IMR-90 (cell line): ENCODE measurements at regions not wholly inside any gene's neighbourhood (a gene's known extent, or its start where the extent isn't known, plus 50 kb on each side); places are given as distances from the start of the nearest gene placed in this dataset.

ENCODE experiments used
- ATAC-seq: fragments of 200-7000 bp; cut with Tn5 transposase; 2 replicates; pipeline ENCODE4 v1.9.1; 2020; ENCODE audit warnings: low read depth, mild to moderate bottlenecking, moderate library complexity
- BruUV-seq: library from RNA; stranded (reverse); fragments of 400-500 nt; replicated peaks from 2 replicates; lab custom pipeline; 2021; lab: Mats Ljungman, UMichigan
- CTCF ChIA-PET: fragments of 300-600 bp; formaldehyde crosslinking; extraction: SDS; loops from one replicate; lab custom pipeline; 2021; ENCODE audit warnings: antibody characterized with exemption; lab: Yijun Ruan, JAX
- POLR2A ChIA-PET: fragments of 300-600 bp; sonication (Branson Sonifier 250); formaldehyde crosslinking; loops from one replicate; lab custom pipeline; 2022; ENCODE audit warnings: antibody characterized with exemption; ENCODE audit not compliant: unreplicated experiment; lab: Charles Lee
- DNase-seq: peaks from one replicate; pipeline ENCODE4 v3.0.0; 2013
- H2AFZ ChIP-seq: replicated peaks from 2 replicates; pipeline ENCODE3; 2013; ENCODE audit warnings: low read length, mild to moderate bottlenecking; ENCODE audit not compliant: poor library complexity
- H2AK5ac ChIP-seq: 2 replicates; pipeline ENCODE4 v1.6.1; 2013; ENCODE audit warnings: low read depth, low read length, inconsistent platforms
- H2AK9ac ChIP-seq: replicated peaks from 2 replicates; pipeline ENCODE3; 2013; ENCODE audit warnings: mild to moderate bottlenecking, low read depth, low read length, moderate library complexity; ENCODE audit not compliant: poor library complexity
- H2BK120ac ChIP-seq: 2 replicates; pipeline ENCODE4 v1.6.1; 2013; ENCODE audit warnings: low read depth, low read length, inconsistent platforms
- H2BK15ac ChIP-seq: 3 replicates; pipeline ENCODE4 v1.6.1; 2013; ENCODE audit warnings: low read depth, low read length, inconsistent platforms
- H2BK20ac ChIP-seq: 2 replicates; pipeline ENCODE4 v1.6.1; 2013; ENCODE audit warnings: low read depth, mild to moderate bottlenecking, inconsistent platforms, low read length, moderate library complexity
- H2BK5ac ChIP-seq: 2 replicates; pipeline ENCODE4 v1.6.1; 2013; ENCODE audit warnings: mild to moderate bottlenecking, low read depth, low read length, inconsistent platforms; ENCODE audit not compliant: poor library complexity, severe bottlenecking
- H3K14ac ChIP-seq: replicated peaks from 2 replicates; pipeline ENCODE4 v1.6.1; 2013; ENCODE audit warnings: low read depth, low read length, inconsistent platforms
- H3K18ac ChIP-seq: 2 replicates; pipeline ENCODE4 v1.6.1; 2013; ENCODE audit warnings: low read depth, low read length, control low read depth
- H3K23ac ChIP-seq: 2 replicates; pipeline ENCODE4 v1.6.1; 2013; ENCODE audit warnings: low read depth, low read length, inconsistent platforms
- H3K27ac ChIP-seq: 2 replicates; pipeline ENCODE4 v1.5.1; 2013; ENCODE audit warnings: mild to moderate bottlenecking, control low read depth, low read length; ENCODE audit not compliant: insufficient read depth
- H3K27me3 ChIP-seq: 2 replicates; pipeline ENCODE4 v1.6.1; 2013; ENCODE audit warnings: low read length; ENCODE audit not compliant: control insufficient read depth, insufficient read depth
- H3K36me3 ChIP-seq: 2 replicates; pipeline ENCODE4 v1.6.1; 2013; ENCODE audit warnings: low read length, mixed read lengths; ENCODE audit not compliant: control insufficient read depth, insufficient read depth
- H3K4ac ChIP-seq: 2 replicates; pipeline ENCODE4 v1.6.1; 2013; ENCODE audit warnings: low read depth, low read length, inconsistent platforms
- H3K4me1 ChIP-seq: 2 replicates; pipeline ENCODE4 v1.6.1; 2013; ENCODE audit warnings: low read length, mixed read lengths; ENCODE audit not compliant: control insufficient read depth, insufficient read depth
- H3K4me2 ChIP-seq: 2 replicates; pipeline ENCODE4 v1.6.1; 2013; ENCODE audit warnings: low read depth, mild to moderate bottlenecking, control low read depth, low read length, moderate library complexity
- H3K4me3 ChIP-seq: 2 replicates; pipeline ENCODE4 v1.5.1; 2013; ENCODE audit warnings: low read depth, mild to moderate bottlenecking, control low read depth, low read length, moderate library complexity; ENCODE audit not compliant: insufficient read depth
- H3K56ac ChIP-seq: 2 replicates; pipeline ENCODE4 v1.6.1; 2013; ENCODE audit warnings: low read length, inconsistent platforms; ENCODE audit not compliant: insufficient read depth; ENCODE audit errors: extremely low read depth
- H3K79me1 ChIP-seq, 2 experiments: 2 replicates each; pipeline ENCODE4 v1.6.1; 2013; ENCODE audit warnings: low read length in 2 of 2, inconsistent platforms in 1 of 2, low read depth in 1 of 2
- H3K9ac ChIP-seq: 2 replicates; pipeline ENCODE4 v1.6.1; 2013; ENCODE audit warnings: low read depth, low read length, control low read depth
- H3K9me1 ChIP-seq: 2 replicates; pipeline ENCODE4 v1.6.1; 2013; ENCODE audit warnings: low read length, inconsistent platforms; ENCODE audit not compliant: insufficient read depth
- H3K9me3 ChIP-seq: 2 replicates; pipeline ENCODE4 v1.6.1; 2013; ENCODE audit warnings: low read length; ENCODE audit not compliant: control insufficient read depth, insufficient read depth
- H4K20me1 ChIP-seq: 2 replicates; pipeline ENCODE4 v1.6.1; 2013; ENCODE audit warnings: low read length, inconsistent platforms; ENCODE audit not compliant: insufficient read depth
- H4K5ac ChIP-seq: 2 replicates; pipeline ENCODE4 v1.6.1; 2013; ENCODE audit warnings: mild to moderate bottlenecking, low read depth, low read length, control low read depth
- H4K8ac ChIP-seq, 2 experiments: 2 replicates each; pipeline ENCODE4 v1.6.1; 2013; ENCODE audit warnings: low read depth in 2 of 2, low read length in 2 of 2, control low read depth in 1 of 2, inconsistent platforms in 1 of 2
- H4K91ac ChIP-seq: 2 replicates; pipeline ENCODE4 v1.6.1; 2013; ENCODE audit warnings: low read depth, low read length, inconsistent platforms; ENCODE audit not compliant: insufficient read depth
- BHLHE40 ChIP-seq: fragments of 150-350 bp; IDR thresholded peaks from 2 replicates; pipeline ENCODE4 v1.6.1; 2016; ENCODE audit warnings: mild to moderate bottlenecking, low read depth, low read length
- MXI1 ChIP-seq: IDR thresholded peaks from 2 replicates; pipeline ENCODE4 v1.6.1; 2012; ENCODE audit warnings: low read depth, mild to moderate bottlenecking, low read length, moderate library complexity, borderline replicate concordance
- POLR2A ChIP-seq: IDR thresholded peaks from 2 replicates; pipeline ENCODE4 v1.6.1; 2012; ENCODE audit warnings: mild to moderate bottlenecking, low read depth, low read length
- RAD21 ChIP-seq: IDR thresholded peaks from 2 replicates; pipeline ENCODE4 v1.6.1; 2012; ENCODE audit warnings: low read length, improper control_type of control experiment
- RFX5 ChIP-seq: IDR thresholded peaks from 2 replicates; pipeline ENCODE4 v1.8.0; 2012; ENCODE audit warnings: low read depth, mild to moderate bottlenecking, low read length, moderate library complexity
- WGBS, 2 experiments: methylation state at CpG; one replicate each; pipeline versions ENCODE4 v1.1.5 to v1.1.7; 2013; ENCODE audit warnings: missing lambda C conversion rate in 2 of 2; ENCODE audit not compliant: insufficient read length in 1 of 2; ENCODE audit errors: extremely low coverage in 2 of 2; 5-methylcytosine and 5-hydroxymethylcytosine counted together
- dilution Hi-C: fragments of 300-500 bp; cut with HindIII; formaldehyde crosslinking; loops from one replicate; pipeline ENCODE4 v1.14.3; 2018; ENCODE audit warnings: low sequenced_read_pairs; ENCODE audit not compliant: unreplicated experiment
- in situ Hi-C: fragments of 300-500 bp; cut with MboI; formaldehyde crosslinking; loops from 3 replicates; pipeline ENCODE4 v1.14.3; 2019; ENCODE audit warnings: low sequenced_read_pairs, inconsistent platforms, mixed read lengths
- intact Hi-C: fragments of 100-400 bp; cut with micrococcal nuclease; formaldehyde crosslinking; loops from 2 replicates; pipeline ENCODE4 v1.10.0; 2022
- TF ChIP-seq, protein P1 (sequence below): fragments of 150-350 bp; IDR thresholded peaks from 2 replicates; pipeline ENCODE4 v1.6.1; 2016; ENCODE audit warnings: low read depth, mild to moderate bottlenecking, low read length, moderate library complexity, borderline replicate concordance
- TF ChIP-seq, protein P2 (sequence below): fragments of 150-350 bp; IDR thresholded peaks from 2 replicates; pipeline ENCODE4 v1.6.1; 2017; ENCODE audit warnings: mild to moderate bottlenecking, antibody characterized with exemption, low read length, low read depth

DNA sequence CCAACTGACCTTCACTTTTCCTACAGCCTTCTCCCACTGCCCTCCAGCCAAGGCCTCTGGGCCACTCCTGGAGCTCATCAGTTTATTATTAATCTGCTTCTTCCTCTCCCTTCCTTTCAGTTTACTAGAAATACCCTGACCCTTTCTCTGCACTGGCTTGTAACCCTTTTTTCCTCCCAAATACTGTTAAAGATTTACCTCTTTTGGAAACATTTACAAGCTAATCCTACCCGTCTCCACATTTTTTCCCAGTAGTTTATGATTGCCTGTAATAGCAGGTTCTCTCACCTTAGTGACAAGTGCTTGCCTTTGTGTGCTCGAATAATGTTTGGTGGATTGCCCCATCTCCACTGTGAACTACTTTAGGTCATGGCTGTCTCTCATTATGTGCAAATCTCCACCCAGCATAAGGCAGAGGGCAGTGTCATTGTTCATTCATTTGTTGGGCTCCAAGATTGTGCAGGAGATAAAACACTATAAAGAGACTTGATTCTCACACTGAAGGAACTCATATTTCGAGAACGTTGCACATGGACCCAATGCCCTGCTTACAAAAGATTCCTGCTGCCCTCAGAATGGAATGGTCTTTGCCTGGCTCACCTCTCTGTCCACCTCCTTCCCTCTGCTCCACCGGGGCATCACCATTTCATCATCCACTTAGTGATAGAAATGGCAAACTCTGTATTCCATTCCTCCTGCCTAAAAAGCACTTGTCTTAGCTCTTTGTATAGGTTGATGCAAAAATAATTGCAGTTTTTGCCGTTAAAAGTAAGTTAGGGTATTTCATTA, 491.1 kb downstream of the UTRN start:
- CTCF ChIA-PET, result no interaction called here
- Histone ChIP-seq H3K23ac (no peak overlapping the region; the same call in 1 of the 2 replicates), H3K9ac (no peak overlapping the region), H4K91ac (no peak overlapping the region), H3K27ac (no peak overlapping the region), H2AFZ (no peak overlapping the region), H2BK120ac (no peak overlapping the region), H3K79me1 (no peaks in the 10 kb centered on the region), H2BK20ac (no peak overlapping the region), H2BK15ac (no peak overlapping the region), H3K9me1 (peaks cover 3% of the 10 kb centered on the region; the same call in 1 of the 2 replicates), H2BK5ac (no peak overlapping the region), H3K27me3 (no peaks in the 10 kb centered on the region), H3K4me2 (no peak overlapping the region), H4K5ac (no peak overlapping the region), H3K4me1 (no peaks in the 10 kb centered on the region), H3K4ac (no peak overlapping the region), H4K8ac (no peak overlapping the region), H2AK9ac (no peak overlapping the region), H2AK5ac (no peak overlapping the region), H4K20me1 (no peaks in the 10 kb centered on the region), H3K4me3 (no peak overlapping the region), H3K36me3 (peaks cover 5% of the 10 kb centered on the region; the same call in 1 of the 2 replicates), H3K56ac (no peak overlapping the region), H3K14ac (no peak overlapping the region), H3K9me3 (no peaks in the 10 kb centered on the region), H3K18ac (no peak overlapping the region)
- intact Hi-C loops, result no loop called here
- TF ChIP-seq BHLHE40, result no peak
- no peak for TF ChIP-seq RFX5
- TF ChIP-seq, protein P1, sequence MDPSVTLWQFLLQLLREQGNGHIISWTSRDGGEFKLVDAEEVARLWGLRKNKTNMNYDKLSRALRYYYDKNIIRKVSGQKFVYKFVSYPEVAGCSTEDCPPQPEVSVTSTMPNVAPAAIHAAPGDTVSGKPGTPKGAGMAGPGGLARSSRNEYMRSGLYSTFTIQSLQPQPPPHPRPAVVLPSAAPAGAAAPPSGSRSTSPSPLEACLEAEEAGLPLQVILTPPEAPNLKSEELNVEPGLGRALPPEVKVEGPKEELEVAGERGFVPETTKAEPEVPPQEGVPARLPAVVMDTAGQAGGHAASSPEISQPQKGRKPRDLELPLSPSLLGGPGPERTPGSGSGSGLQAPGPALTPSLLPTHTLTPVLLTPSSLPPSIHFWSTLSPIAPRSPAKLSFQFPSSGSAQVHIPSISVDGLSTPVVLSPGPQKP, result no peak
- TF ChIP-seq, protein P2, sequence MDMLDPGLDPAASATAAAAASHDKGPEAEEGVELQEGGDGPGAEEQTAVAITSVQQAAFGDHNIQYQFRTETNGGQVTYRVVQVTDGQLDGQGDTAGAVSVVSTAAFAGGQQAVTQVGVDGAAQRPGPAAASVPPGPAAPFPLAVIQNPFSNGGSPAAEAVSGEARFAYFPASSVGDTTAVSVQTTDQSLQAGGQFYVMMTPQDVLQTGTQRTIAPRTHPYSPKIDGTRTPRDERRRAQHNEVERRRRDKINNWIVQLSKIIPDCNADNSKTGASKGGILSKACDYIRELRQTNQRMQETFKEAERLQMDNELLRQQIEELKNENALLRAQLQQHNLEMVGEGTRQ, result no peak
- no peak for TF ChIP-seq MXI1
- TF ChIP-seq RAD21, result no peak
- TF ChIP-seq POLR2A, result no peak
- BruUV-seq, result no TSS peak
- DNase-seq (no peak), ATAC-seq (no peak)
- in situ Hi-C loops, result no loop called here
- 90% methylated on average over 2 of the region's 6 CpGs; no CpG with 5 or more reads in 1 of the 2 experiments for WGBS, 2 experiments
- dilution Hi-C loops, result no loop called here
- POLR2A ChIA-PET, result no interaction called here
